GM18508 (cell line): ENCODE measurements at regions not wholly inside any gene's neighbourhood (a gene's known extent, or its start where the extent isn't known, plus 50 kb on each side); places are given as distances from the start of the nearest gene placed in this dataset.
"Not testable (repeated sequence)": the region's sequence is repeated elsewhere in the genome, so short reads cannot be mapped to it uniquely, and the experiment has no call there.

Experiments used
- ATAC-seq: cut with Tn5 transposase; IDR thresholded peaks from one replicate; pipeline ENCODE4 v1.9.1; 2021; ENCODE audit warnings: moderate number of reproducible peaks; ENCODE audit not compliant: insufficient read depth, unreplicated experiment

- no peak for ATAC-seq
These were observed 245.4 kb upstream of the CBLB start for GRCh38 chr3:106114220-106114619.

- no peak for ATAC-seq
These were observed 246.0 kb upstream of the CBLB start for GRCh38 chr3:106114848-106115247.

GRCh38 chr3:106115557-106115956 is 246.7 kb upstream of the CBLB start:
- no peak for ATAC-seq

GRCh38 chr3:106116733-106117489 is 248.1 kb upstream of the CBLB start:
- no peak for ATAC-seq

GRCh38 chr3:106117490-106117858 is 248.7 kb upstream of the CBLB start:
- ATAC-seq, result no peak

DNA sequence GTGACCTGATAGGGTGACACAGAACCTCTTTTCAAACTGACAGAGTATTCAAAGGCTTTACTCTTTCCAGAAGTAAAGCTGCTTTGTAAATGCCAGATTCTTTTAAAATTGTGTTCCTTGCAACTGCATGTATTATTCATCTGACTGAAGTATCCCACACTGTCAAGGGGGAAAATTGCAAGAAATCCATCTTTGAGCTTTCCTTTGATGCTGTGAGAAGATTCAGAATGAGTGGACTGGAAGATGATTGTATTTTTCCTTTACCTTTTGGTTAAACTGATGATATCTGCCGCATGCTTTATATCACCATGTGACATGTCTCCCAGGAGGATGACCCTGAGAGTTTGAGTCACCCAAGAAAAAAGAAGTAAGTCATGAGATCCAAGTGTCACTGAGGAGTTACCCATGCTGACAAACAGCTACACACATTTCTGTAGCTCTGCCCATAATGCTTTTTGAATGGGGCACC is 250.8 kb upstream of the CBLB start:
- ATAC-seq, result no peak

DNA sequence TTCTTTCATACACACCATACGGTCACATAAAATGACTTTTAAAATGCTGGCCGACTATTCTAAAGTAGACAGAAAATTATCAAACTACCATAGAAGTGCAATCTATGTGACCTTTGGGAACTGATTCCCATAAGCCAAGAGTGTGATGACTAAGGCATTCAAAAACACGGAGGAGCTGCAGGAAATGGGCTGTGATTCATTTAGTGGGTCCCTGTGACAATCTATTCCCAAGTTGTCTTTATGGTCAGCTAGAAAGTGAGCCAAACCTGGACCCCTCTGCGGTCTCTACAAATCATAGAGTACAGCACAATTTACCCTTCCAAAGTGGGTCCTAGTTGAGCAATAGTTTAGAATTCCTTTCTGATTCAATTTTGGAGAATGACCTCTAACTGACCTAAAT is 251.5 kb upstream of the CBLB start:
- ATAC-seq, result no peak

DNA sequence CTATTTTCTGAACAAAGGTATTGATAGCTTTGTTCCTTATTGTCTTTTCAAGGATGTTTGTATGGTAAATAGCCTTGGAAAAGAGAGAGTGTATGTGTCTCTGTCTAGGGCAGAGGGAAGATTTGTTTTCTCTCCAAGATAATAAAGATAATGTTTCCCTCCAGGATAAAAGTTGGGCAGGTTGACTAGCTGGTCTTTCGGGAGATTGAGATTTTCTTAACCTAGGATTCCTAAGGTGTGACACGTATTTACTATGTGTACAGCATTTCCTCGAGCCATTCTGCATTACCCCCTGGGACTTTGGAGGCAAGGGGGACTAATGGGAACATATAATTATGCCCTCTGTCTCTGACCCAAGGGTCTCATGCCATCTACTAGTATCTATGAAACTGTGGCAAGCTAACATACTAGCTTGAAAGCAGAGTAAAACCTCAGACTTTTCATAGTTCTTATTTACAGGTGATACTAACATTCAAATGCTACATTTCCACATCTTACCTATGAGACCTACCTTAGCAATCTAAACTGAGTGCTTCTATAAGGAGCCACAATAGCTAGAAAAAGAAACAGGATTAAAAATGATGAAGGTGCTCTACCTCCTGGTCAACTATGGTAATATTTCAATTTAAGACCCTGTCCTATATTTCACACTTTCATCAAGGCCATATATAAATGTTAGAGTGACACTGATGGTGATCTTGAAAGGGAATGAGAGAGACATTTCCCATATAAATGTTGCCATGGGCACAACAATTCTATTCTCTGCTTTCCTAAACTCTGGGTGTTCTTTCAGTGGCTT is 252.9 kb upstream of the CBLB start:
- no peak for ATAC-seq

DNA sequence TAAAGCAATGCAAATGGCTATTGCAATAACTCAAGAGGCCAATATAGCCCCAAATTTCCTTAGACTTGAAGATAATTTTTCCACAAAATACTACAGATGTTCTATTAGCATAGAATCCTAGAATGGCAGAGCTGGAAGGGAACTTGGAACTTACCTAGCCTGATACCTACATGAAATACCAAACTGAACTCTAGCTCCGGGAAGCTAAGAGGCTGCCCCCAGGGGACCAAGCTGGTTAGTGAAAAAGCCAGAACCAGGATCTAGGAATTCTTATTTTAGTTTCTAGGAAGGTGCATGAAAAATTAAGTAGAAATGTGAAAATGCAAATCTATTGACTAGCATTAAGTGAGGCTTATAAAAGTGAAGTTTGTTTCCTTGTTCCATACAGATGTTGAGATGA is 256.0 kb upstream of the CBLB start:
- no peak for ATAC-seq

DNA sequence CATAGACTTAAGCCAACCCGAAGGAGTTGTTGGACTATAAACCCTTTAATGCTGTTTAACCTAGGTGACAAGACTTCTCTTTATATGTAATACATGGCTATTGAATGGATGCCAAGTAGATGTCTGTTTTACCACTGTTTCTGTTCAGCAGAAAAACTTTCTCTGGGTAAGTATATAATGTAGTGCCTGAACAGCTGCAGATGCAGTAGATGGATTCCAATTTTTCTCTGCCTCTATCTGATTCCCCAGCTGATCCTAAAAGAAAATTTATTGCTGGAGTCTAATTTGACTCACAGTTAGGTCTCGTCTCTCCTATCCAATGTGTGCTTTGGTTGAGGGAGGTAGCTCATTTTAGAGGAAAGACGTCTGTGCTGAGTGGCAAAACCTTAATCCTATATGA is 256.5 kb upstream of the CBLB start:
- ATAC-seq, result no peak

DNA sequence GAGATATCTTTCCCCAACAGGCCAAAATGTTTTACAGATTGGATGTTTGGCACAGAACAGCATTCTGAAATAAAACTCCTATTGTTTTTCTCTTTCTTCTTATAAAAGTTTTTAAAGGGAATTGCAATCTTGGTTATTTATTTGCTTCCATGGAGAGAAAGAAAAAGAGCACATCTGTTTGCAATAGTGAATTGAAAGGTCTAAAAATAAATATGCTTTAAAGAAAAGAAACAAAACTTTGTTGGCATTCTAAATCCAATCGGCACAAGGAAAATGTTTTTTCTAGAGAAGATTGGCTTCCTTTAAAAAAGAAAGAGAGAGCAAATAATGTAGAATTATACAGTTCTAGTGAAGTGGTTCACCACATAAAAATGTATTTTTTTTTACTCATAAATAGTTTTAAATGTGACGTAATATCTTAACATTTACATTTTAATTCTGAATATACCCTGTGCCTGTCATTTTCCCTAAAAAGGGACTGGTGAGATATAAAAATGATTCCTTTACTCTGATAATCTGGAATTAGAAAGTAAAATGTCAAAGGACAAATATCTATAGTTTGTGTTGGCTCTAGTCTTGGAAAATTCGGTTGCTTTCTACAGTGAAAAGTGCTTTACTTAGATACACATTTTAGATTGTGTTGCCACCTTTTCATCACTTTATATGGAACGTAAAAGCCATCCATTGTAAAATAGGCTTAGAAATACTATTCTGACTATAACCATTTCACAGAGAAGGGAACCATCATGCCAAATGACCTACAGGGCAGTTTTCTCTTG is 257.4 kb upstream of the CBLB start:
- no peak for ATAC-seq

GRCh38 chr3:106126846-106127235 is 258.0 kb upstream of the CBLB start:
- no peak for ATAC-seq

DNA sequence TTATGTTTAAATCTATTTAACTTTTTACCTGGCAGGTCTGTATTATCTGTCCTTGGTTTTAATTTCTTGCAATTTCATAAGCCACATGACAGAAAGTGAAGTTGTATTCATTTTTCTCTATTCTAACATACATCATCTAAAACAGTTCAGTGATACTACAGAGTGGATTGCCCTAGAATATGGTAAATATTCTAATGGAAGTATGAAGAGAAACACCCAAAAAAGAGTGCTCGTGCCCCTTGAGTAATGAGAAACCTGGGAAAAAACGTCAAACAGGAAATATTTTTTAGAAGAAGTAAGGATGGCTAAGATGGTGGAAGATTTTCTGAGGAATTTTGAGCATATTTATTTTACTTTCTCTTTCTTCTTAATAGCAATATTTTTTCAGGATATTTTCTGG is 261.1 kb upstream of the CBLB start:
- no peak for ATAC-seq

DNA sequence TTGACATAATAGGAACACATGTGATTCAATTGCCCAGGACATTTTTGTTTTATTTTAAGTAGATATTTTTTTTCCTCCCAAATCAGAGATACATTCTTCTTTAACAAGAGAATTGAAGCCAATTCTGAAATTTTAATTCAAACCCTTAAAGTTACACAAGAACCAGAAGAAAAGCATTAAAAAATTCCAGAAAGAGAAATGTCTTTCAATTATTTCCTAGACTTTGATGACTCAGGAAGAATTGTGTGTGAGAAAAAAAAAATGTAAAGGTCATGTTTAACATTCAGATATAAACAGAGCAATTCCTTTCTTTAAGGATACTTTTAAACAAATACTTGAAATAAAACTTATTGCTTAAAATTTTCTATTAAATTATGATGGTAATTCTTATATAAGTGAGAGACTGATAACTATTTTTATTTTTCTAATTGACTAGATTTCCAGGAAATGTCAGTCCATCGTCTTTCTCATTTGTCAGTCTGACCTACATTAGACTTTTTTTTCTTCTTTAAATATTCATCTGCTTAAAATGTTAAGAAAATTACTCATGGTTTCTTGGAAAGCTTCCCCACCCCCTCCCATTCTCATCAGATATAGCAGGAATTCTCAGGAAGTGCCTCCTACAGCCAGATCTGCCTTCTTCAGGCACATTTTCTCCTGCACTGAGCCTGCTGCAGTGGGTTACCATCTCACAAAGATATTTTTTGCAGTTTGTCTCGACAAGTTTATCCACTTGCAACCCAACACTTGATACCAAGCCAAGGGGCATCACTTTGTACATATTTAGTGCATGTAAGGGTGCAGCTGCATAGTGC is 261.8 kb upstream of the CBLB start:
- no peak for ATAC-seq

- ATAC-seq, result no peak
These were observed 266.8 kb upstream of the CBLB start for GRCh38 chr3:106135451-106136160.

DNA sequence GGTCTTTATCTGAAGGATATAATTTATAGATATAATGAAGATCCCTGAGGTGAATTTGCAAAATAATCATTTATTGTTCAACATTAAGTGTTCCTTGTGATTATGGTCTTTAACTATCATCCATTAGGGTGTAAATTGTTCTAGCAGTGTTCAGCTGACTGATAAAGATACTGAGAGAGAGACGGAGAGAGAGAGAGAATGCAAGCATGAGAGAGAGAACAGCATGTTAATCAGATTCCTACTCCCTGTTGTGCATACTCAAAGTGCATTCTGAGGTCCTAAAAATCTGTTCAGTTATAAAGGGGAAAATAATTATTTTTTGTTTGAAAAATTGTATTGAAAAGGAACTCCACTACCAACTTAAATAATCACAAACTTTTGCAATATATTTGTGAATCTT is 271.0 kb upstream of the CBLB start:
- ATAC-seq, result no peak

GRCh38 chr3:106140431-106140830 is 271.6 kb upstream of the CBLB start:
- no peak for ATAC-seq

- no peak for ATAC-seq
These were observed 275.2 kb upstream of the CBLB start for GRCh38 chr3:106144030-106144429.

- not testable (repeated sequence) for ATAC-seq
These were observed 279.7 kb upstream of the CBLB start for GRCh38 chr3:106148440-106149082.
